Loucy (cell line): ENCODE measurements at regions not wholly inside any gene's neighbourhood (a gene's known extent, or its start where the extent isn't known, plus 50 kb on each side); places are given as distances from the start of the nearest gene placed in this dataset.

Experiments
- H2AFZ ChIP-seq: fragments of 200-600 bp; sonication (generic); 2 replicates; pipeline ENCODE4 v1.6.0; 2016; ENCODE audit warnings: antibody characterized with exemption, mild to moderate bottlenecking, low read length, moderate library complexity
- H3F3A ChIP-seq: fragments of 200-600 bp; 2 replicates; pipeline ENCODE4 v1.6.0; 2016; ENCODE audit warnings: antibody characterized with exemption, low read depth, mild to moderate bottlenecking
- H3K27me3 ChIP-seq: fragments of 200-600 bp; sonication (generic); 2 replicates; pipeline ENCODE4 v1.6.1; 2014; ENCODE audit warnings: low read length, mild to moderate bottlenecking; ENCODE audit not compliant: insufficient read depth, poor library complexity, severe bottlenecking
- H3K36me3 ChIP-seq: fragments of 200-600 bp; sonication (generic); 2 replicates; pipeline ENCODE4 v1.6.1; 2016; ENCODE audit warnings: low read length; ENCODE audit not compliant: insufficient read depth
- H3K4me1 ChIP-seq: fragments of 200-600 bp; sonication (generic); 2 replicates; pipeline ENCODE4 v1.5.1; 2014; ENCODE audit warnings: low read length, mild to moderate bottlenecking; ENCODE audit not compliant: insufficient read depth, poor library complexity, severe bottlenecking
- H3K4me2 ChIP-seq: fragments of 200-600 bp; sonication (generic); 2 replicates; pipeline ENCODE4 v1.6.0; 2014; ENCODE audit warnings: antibody characterized with exemption, low read length, low read depth, mild to moderate bottlenecking; ENCODE audit not compliant: poor library complexity, severe bottlenecking
- H3K4me3 ChIP-seq: fragments of 200-600 bp; sonication (generic); 2 replicates; pipeline ENCODE4 v1.5.1; 2014; ENCODE audit warnings: low read length, mild to moderate bottlenecking, mixed read lengths; ENCODE audit not compliant: poor library complexity, severe bottlenecking
- H3K79me2 ChIP-seq: fragments of 200-600 bp; sonication (generic); 2 replicates; pipeline ENCODE4 v1.6.1; 2014; ENCODE audit warnings: low read length; ENCODE audit not compliant: insufficient read depth
- H3K9ac ChIP-seq: fragments of 200-600 bp; sonication (generic); 2 replicates; pipeline ENCODE4 v1.6.0; 2014; ENCODE audit warnings: mild to moderate bottlenecking, low read depth, low read length, moderate library complexity; ENCODE audit not compliant: poor library complexity, severe bottlenecking
- H3K9me2 ChIP-seq: fragments of 200-600 bp; sonication (generic); replicated peaks from 2 replicates; pipeline ENCODE4 v1.6.1; 2016; ENCODE audit warnings: low read depth, low read length, mixed read lengths
- H3K9me3 ChIP-seq: fragments of 200-600 bp; sonication (generic); 2 replicates; pipeline ENCODE4 v1.6.1; 2014; ENCODE audit warnings: mild to moderate bottlenecking, antibody characterized with exemption, low read length, low read depth; ENCODE audit not compliant: insufficient read depth
- H4K20me1 ChIP-seq: fragments of 200-600 bp; sonication (generic); 2 replicates; pipeline ENCODE4 v1.6.0; 2014; ENCODE audit warnings: antibody characterized with exemption, low read length, mild to moderate bottlenecking; ENCODE audit not compliant: insufficient read depth, poor library complexity, severe bottlenecking
- CTCF ChIP-seq: fragments of 200-600 bp; sonication (generic); conservative IDR thresholded peaks from 2 replicates; pipeline ENCODE4 v1.5.1; 2014; ENCODE audit warnings: mild to moderate bottlenecking, antibody characterized with exemption, low read length
- EZH2phosphoT487 ChIP-seq: fragments of 200-600 bp; IDR thresholded peaks from 2 replicates; pipeline ENCODE4 v1.6.1; 2018; ENCODE audit warnings: antibody characterized with exemption, mild to moderate bottlenecking, moderate library complexity, borderline replicate concordance

GRCh38 chr3:191148131-191148530 is 50.9 kb upstream of the OSTN start:
- H3K9me2 ChIP-seq: 0 out of 2 replicates have a peak, but pooled peaks cover 2% of the 10 kb centered on the region
- no peaks in the 10 kb centered on the region for H4K20me1 ChIP-seq
- no peaks in the 10 kb centered on the region for H3K4me1 ChIP-seq
- no peaks in the 10 kb centered on the region for H3F3A ChIP-seq
- H3K4me3 ChIP-seq: no peak overlapping the region
- H3K79me2 ChIP-seq: no peaks in the 10 kb centered on the region
- H3K27me3 ChIP-seq: no peaks in the 10 kb centered on the region
- H3K4me2 ChIP-seq: no peak overlapping the region
- H3K9ac ChIP-seq: no peak overlapping the region
- H3K9me3 ChIP-seq: no peaks in the 10 kb centered on the region
- no peak overlapping the region for H2AFZ ChIP-seq
- H3K36me3 ChIP-seq: no peaks in the 10 kb centered on the region
- TF ChIP-seq EZH2phosphoT487 (no peak), CTCF (no peak)

GRCh38 chr3:191143224-191143623 is 55.8 kb upstream of the OSTN start:
- Histone ChIP-seq H3K9me3 (no peaks in the 10 kb centered on the region), H3F3A (no peaks in the 10 kb centered on the region), H3K27me3 (no peaks in the 10 kb centered on the region), H3K4me2 (no peak overlapping the region), H2AFZ (no peak overlapping the region), H3K9ac (no peak overlapping the region), H3K36me3 (no peaks in the 10 kb centered on the region), H3K9me2 (0 out of 2 replicates have a peak, but pooled peaks cover 5% of the 10 kb centered on the region), H3K4me3 (no peak overlapping the region), H3K4me1 (no peaks in the 10 kb centered on the region), H3K79me2 (no peaks in the 10 kb centered on the region), H4K20me1 (no peaks in the 10 kb centered on the region)
- TF ChIP-seq EZH2phosphoT487: no peak
- TF ChIP-seq CTCF: no peak

- Histone ChIP-seq H3K4me1 (no peaks in the 10 kb centered on the region), H3K9me2 (0 out of 2 replicates have a peak, but pooled peaks cover 5% of the 10 kb centered on the region), H3K9me3 (no peaks in the 10 kb centered on the region), H3K4me2 (no peak overlapping the region), H3F3A (no peaks in the 10 kb centered on the region), H3K9ac (no peak overlapping the region), H4K20me1 (no peaks in the 10 kb centered on the region), H3K79me2 (no peaks in the 10 kb centered on the region), H3K36me3 (no peaks in the 10 kb centered on the region), H2AFZ (no peak overlapping the region), H3K27me3 (no peaks in the 10 kb centered on the region), H3K4me3 (no peak overlapping the region)
- TF ChIP-seq EZH2phosphoT487 (no peak), CTCF (no peak)
These were observed 57.3 kb upstream of the OSTN start for GRCh38 chr3:191141728-191142127.
